MM.1S (cell line): ENCODE measurements at regions not wholly inside any gene's neighbourhood (a gene's known extent, or its start where the extent isn't known, plus 50 kb on each side); places are given as distances from the start of the nearest gene placed in this dataset.

ENCODE experiments used
- DNase-seq: peaks from one replicate; pipeline ENCODE4 v3.0.0-alpha.2; 2015
- H2AFZ ChIP-seq: fragments of 300-600 bp; sonication (generic); 2 replicates; pipeline ENCODE4 v1.6.0; 2016; ENCODE audit warnings: antibody characterized with exemption, low read length
- H3F3A ChIP-seq: fragments of 300-600 bp; sonication (generic); 2 replicates; pipeline ENCODE4 v1.6.1; 2016; ENCODE audit warnings: mild to moderate bottlenecking, antibody characterized with exemption, low read length, moderate library complexity, mixed read lengths; ENCODE audit not compliant: insufficient read depth
- H3K27ac ChIP-seq: fragments of 300-600 bp; sonication (generic); 2 replicates; pipeline ENCODE4 v1.5.1; 2016; ENCODE audit warnings: mild to moderate bottlenecking, low read length
- H3K27me3 ChIP-seq: fragments of 300-600 bp; sonication (generic); replicated peaks from 2 replicates; pipeline ENCODE4 v1.6.0; 2016; ENCODE audit warnings: low read length; ENCODE audit not compliant: insufficient read depth
- H3K36me3 ChIP-seq: fragments of 300-600 bp; sonication (generic); replicated peaks from 2 replicates; pipeline ENCODE4 v1.6.1; 2016; ENCODE audit warnings: mild to moderate bottlenecking, low read length, mixed read lengths; ENCODE audit not compliant: insufficient read depth
- H3K4me1 ChIP-seq: fragments of 300-600 bp; sonication (generic); 2 replicates; pipeline ENCODE4 v1.6.1; 2016; ENCODE audit warnings: low read length, mixed read lengths
- H3K4me2 ChIP-seq: fragments of 300-600 bp; sonication (generic); 2 replicates; pipeline ENCODE4 v1.6.0; 2016; ENCODE audit warnings: low read depth, low read length
- H3K4me3 ChIP-seq: fragments of 300-600 bp; sonication (generic); 2 replicates; pipeline ENCODE4 v1.5.1; 2016; ENCODE audit warnings: low read length, mixed read lengths
- H3K79me2 ChIP-seq: fragments of 300-600 bp; sonication (generic); 2 replicates; pipeline ENCODE4 v1.6.1; 2016; ENCODE audit warnings: mixed run types, low read length, mixed read lengths
- H3K9ac ChIP-seq: fragments of 300-600 bp; sonication (generic); 2 replicates; pipeline ENCODE4 v1.6.1; 2016; ENCODE audit warnings: low read length, mixed read lengths
- H3K9me2 ChIP-seq: fragments of 300-600 bp; sonication (generic); replicated peaks from 2 replicates; pipeline ENCODE4 v1.6.1; 2016; ENCODE audit warnings: mild to moderate bottlenecking, low read length, mixed read lengths; ENCODE audit not compliant: insufficient read depth
- H3K9me3 ChIP-seq: fragments of 300-600 bp; sonication (generic); replicated peaks from 2 replicates; pipeline ENCODE4 v1.6.1; 2016; ENCODE audit warnings: mild to moderate bottlenecking, low read length, mixed read lengths; ENCODE audit not compliant: insufficient read depth
- H4K20me1 ChIP-seq: fragments of 300-600 bp; sonication (generic); 2 replicates; pipeline ENCODE4 v1.6.1; 2016; ENCODE audit warnings: mild to moderate bottlenecking, low read length, moderate library complexity, mixed read lengths; ENCODE audit not compliant: insufficient read depth
- CTCF ChIP-seq: fragments of 300-600 bp; sonication (generic); IDR thresholded peaks from 2 replicates; pipeline ENCODE4 v1.5.1; 2016; ENCODE audit warnings: antibody characterized with exemption, low read length, mixed read lengths
- EZH2 ChIP-seq: fragments of 300-600 bp; sonication (generic); optimal IDR thresholded peaks from 2 replicates; pipeline ENCODE3; 2017; ENCODE audit warnings: low read depth, mild to moderate bottlenecking, antibody characterized with exemption, low read length, mixed read lengths
- EZH2phosphoT487 ChIP-seq: fragments of 300-600 bp; sonication (generic); IDR thresholded peaks from 2 replicates; pipeline ENCODE4 v1.6.1; 2018; ENCODE audit warnings: antibody characterized with exemption, low read length

DNA sequence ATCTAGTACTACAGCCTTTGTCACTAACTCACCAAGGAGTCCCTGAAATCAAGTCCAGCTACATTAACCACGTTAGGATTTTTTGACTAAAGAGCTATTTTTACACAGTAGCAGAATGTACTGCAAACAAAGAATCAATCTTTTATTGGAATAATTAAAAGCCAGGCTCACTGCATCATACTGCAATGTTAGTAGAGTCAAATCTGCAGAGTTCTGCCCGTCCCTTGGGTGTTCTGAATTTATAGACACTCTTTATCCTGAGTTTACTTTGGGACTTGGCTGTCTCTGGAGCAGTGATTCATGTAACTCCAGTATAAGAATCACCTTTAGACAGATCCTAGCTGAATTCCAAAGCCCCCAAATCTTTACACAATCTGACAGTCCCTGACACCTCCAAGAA, 127.9 kb upstream of the THSD7B start:
- Histone ChIP-seq H4K20me1 (no peaks in the 10 kb centered on the region), H3K9me3 (no peaks in the 10 kb centered on the region), H3F3A (no peaks in the 10 kb centered on the region), H3K4me2 (no peak overlapping the region), H3K4me3 (no peak overlapping the region), H3K27me3 (no peaks in the 10 kb centered on the region), H3K79me2 (no peaks in the 10 kb centered on the region), H3K9ac (no peak overlapping the region), H3K4me1 (no peaks in the 10 kb centered on the region), H3K9me2 (no peaks in the 10 kb centered on the region), H3K36me3 (no peaks in the 10 kb centered on the region), H2AFZ (no peak overlapping the region), H3K27ac (no peak overlapping the region)
- no peak for DNase-seq
- TF ChIP-seq EZH2, result no peak

GRCh38 chr2:136628490-136628889, 136.9 kb upstream of the THSD7B start:
- H3K27me3 ChIP-seq, result no peaks in the 10 kb centered on the region
- no peak overlapping the region for H3K9ac ChIP-seq
- no peak overlapping the region for H2AFZ ChIP-seq
- no peak overlapping the region for H3K4me3 ChIP-seq
- H4K20me1 ChIP-seq, result no peaks in the 10 kb centered on the region
- H3K27ac ChIP-seq, result no peak overlapping the region
- no peaks in the 10 kb centered on the region for H3K9me3 ChIP-seq
- no peaks in the 10 kb centered on the region for H3K4me1 ChIP-seq
- DNase-seq, result no peak
- no peaks in the 10 kb centered on the region for H3K79me2 ChIP-seq
- no peak for TF ChIP-seq EZH2
- TF ChIP-seq CTCF, result no peak
- TF ChIP-seq EZH2phosphoT487, result no peak
- no peaks in the 10 kb centered on the region for H3K36me3 ChIP-seq
- H3K9me2 ChIP-seq, result no peaks in the 10 kb centered on the region
- H3K4me2 ChIP-seq, result no peak overlapping the region
- no peaks in the 10 kb centered on the region for H3F3A ChIP-seq

- Histone ChIP-seq H2AFZ (no peak overlapping the region), H3K9ac (no peak overlapping the region), H3K9me3 (no peaks in the 10 kb centered on the region), H3K9me2 (no peaks in the 10 kb centered on the region), H3K27me3 (no peaks in the 10 kb centered on the region), H3K4me2 (no peak overlapping the region), H3K4me1 (no peaks in the 10 kb centered on the region), H3K4me3 (no peak overlapping the region), H3K36me3 (no peaks in the 10 kb centered on the region), H3K27ac (no peak overlapping the region), H4K20me1 (no peaks in the 10 kb centered on the region), H3F3A (no peaks in the 10 kb centered on the region), H3K79me2 (no peaks in the 10 kb centered on the region)
- no peak for TF ChIP-seq EZH2phosphoT487
- no peak for TF ChIP-seq CTCF
- no peak for TF ChIP-seq EZH2
- DNase-seq, result no peak
These were observed 152.2 kb upstream of the THSD7B start for GRCh38 chr2:136613096-136613495.

DNA sequence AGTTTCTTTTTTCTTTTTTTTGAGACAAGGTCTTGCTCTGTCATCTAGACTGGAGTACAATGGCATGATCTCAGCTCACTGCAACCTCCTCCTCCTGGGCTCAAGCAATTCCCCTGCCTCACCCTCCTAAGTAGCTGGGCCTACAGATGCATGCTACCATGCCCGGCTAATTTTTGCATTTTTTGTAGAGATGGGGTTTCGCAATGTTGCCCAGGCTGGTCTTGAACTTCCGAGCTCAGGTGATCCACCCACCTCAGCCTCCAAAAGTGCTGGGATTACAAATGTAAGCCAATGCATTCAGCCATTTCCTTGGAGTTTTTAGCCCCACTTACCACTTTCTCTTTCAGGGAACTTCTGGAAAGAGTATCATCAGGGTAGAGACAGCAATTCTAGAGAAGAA, 153.3 kb upstream of the THSD7B start:
- no peak overlapping the region for H2AFZ ChIP-seq
- no peak overlapping the region for H3K4me3 ChIP-seq
- no peak overlapping the region for H3K27ac ChIP-seq
- no peak overlapping the region for H3K4me2 ChIP-seq
- H3K79me2 ChIP-seq, result no peaks in the 10 kb centered on the region
- H3K36me3 ChIP-seq, result no peaks in the 10 kb centered on the region
- no peaks in the 10 kb centered on the region for H3F3A ChIP-seq
- H3K9me3 ChIP-seq, result no peaks in the 10 kb centered on the region
- H4K20me1 ChIP-seq, result no peaks in the 10 kb centered on the region
- DNase-seq, result no peak
- no peaks in the 10 kb centered on the region for H3K9me2 ChIP-seq
- no peak for TF ChIP-seq EZH2phosphoT487
- no peak for TF ChIP-seq EZH2
- no peak for TF ChIP-seq CTCF
- H3K9ac ChIP-seq, result no peak overlapping the region
- H3K27me3 ChIP-seq, result no peaks in the 10 kb centered on the region
- H3K4me1 ChIP-seq, result no peaks in the 10 kb centered on the region
